Neural cell (in vitro differentiated cells): ENCODE measurements at regions not wholly inside any gene's neighbourhood (a gene's known extent, or its start where the extent isn't known, plus 50 kb on each side); places are given as distances from the start of the nearest gene placed in this dataset.

ENCODE experiments used
- TAF1 ChIP-seq: IDR thresholded peaks from 2 replicates; pipeline ENCODE4 v1.6.1; 2012; ENCODE audit warnings: low read depth
- TF ChIP-seq, protein P1 (sequence below): fragments of 450-650 bp; IDR thresholded peaks from 2 replicates; pipeline ENCODE4 v1.5.1; 2014; ENCODE audit warnings: antibody characterized with exemption, mild to moderate bottlenecking, moderate library complexity; ENCODE audit not compliant: poor library complexity, severe bottlenecking

GRCh38 chr4:14929669-14930068, 72.6 kb upstream of the CPEB2 start:
- TF ChIP-seq, protein P1, sequence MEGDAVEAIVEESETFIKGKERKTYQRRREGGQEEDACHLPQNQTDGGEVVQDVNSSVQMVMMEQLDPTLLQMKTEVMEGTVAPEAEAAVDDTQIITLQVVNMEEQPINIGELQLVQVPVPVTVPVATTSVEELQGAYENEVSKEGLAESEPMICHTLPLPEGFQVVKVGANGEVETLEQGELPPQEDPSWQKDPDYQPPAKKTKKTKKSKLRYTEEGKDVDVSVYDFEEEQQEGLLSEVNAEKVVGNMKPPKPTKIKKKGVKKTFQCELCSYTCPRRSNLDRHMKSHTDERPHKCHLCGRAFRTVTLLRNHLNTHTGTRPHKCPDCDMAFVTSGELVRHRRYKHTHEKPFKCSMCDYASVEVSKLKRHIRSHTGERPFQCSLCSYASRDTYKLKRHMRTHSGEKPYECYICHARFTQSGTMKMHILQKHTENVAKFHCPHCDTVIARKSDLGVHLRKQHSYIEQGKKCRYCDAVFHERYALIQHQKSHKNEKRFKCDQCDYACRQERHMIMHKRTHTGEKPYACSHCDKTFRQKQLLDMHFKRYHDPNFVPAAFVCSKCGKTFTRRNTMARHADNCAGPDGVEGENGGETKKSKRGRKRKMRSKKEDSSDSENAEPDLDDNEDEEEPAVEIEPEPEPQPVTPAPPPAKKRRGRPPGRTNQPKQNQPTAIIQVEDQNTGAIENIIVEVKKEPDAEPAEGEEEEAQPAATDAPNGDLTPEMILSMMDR, result no peak
- TF ChIP-seq TAF1, result no peak
